NCI-H1048 (cell line): ENCODE measurements at regions not wholly inside any gene's neighbourhood (a gene's known extent, or its start where the extent isn't known, plus 50 kb on each side); places are given as distances from the start of the nearest gene placed in this dataset.

Source experiments
- DNase-seq: peaks from one replicate; lab custom pipeline; 2025; lab: John Stamatoyannopoulos, UW

DNA sequence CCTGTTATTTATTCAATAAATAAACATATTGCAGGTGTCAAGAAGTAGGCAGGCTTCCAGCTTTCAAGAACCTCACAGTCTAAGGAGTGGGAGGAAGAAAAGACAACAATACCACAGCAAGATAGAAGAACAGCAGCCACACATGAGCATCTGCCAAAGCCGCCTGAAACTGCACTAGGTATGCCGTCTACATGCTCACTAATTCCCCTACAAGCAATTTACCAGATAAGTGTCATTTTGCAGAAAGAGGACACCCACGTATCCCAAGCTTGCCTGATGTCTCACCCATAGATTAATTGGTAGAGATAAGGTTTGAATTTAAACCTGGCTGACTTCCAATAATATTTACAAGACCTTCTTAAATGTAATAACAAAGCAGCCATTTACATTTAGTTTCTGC, 439.4 kb upstream of the CPEB2 start:
- DNase-seq = no peak

DNA sequence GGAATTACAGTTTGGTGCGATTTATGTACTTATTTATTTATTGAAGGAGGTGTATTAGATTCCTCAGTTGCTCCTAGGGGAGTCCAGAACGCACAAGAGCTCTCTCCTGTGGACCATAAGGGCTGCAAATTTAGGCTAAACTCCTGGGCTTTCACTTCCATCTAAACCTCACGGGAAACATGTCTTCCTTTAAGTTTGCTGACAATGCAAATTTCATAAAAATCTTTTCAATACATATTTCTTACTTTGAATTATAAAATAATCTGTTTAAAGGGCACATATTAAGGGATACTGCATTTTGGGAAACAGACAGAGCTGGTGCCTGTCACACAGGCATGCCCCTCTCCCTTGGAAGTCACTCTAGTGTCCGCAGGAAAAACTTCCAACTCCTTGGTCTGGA, 438.0 kb upstream of the CPEB2 start:
- no peak for DNase-seq

- DNase-seq = no peak
These were observed 435.8 kb upstream of the CPEB2 start for GRCh38 chr4:14566518-14566917.

DNA sequence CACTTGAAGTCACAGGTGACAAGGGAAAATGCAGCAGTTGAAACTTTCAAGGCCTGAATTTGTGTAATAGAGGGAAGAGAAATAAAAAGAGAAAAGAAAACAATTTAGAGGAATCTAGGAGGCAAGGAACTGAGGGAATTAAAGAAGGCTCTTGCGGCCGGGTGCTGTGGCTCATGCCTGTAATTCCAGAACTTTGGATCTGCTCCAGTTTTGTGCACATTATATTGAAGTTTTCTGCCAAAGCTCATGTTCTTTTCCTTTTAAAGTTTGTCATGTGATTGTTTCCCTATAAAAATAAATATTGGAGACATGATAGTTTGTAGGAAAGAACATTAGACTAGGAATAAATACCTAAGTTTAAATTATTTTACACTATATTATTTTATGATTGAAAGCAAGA, 433.9 kb upstream of the CPEB2 start:
- no peak for DNase-seq

DNA sequence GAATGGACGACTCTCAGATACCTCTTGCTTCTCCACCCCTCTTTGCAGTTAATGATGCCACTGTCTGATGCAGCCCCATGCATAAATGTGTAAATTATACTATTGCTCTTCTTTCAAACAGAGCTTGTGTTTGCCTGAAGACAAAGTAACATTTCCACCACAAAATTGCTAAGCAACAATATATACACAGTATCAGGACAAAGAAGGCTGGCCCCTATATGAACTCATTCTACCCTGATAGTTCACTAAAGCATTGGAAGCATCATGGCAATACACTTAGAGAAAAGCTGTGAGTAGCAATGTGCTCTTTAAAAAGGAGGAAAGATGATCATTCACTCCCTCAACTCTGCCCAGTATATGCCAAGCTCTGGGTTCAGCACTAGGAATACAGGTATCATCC, 427.0 kb upstream of the CPEB2 start:
- DNase-seq = no peak

- no peak for DNase-seq
These were observed 426.4 kb upstream of the CPEB2 start for GRCh38 chr4:14575919-14576318.

GRCh38 chr4:14580061-14580460, 422.2 kb upstream of the CPEB2 start:
- DNase-seq = no peak

DNA sequence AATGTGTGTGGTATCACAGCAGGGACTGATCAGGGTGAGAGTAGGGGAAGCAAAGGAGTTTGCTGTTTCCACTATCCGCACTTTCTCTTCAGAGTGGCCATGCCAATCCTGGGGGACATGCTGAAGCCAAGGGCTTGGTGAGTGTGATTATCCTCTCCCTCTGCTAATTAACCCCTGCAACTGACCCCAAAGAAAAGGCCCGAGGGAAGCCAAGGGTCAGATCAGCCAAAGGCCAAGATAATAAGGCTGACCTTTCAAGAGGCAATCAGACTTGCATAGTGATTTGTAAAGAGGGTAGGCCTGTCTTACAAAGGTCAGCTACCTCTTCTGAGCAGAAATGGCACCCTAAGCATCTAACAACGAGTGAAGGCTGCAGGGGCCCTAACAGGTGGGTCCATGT, 420.5 kb upstream of the CPEB2 start:
- DNase-seq = no peak

DNA sequence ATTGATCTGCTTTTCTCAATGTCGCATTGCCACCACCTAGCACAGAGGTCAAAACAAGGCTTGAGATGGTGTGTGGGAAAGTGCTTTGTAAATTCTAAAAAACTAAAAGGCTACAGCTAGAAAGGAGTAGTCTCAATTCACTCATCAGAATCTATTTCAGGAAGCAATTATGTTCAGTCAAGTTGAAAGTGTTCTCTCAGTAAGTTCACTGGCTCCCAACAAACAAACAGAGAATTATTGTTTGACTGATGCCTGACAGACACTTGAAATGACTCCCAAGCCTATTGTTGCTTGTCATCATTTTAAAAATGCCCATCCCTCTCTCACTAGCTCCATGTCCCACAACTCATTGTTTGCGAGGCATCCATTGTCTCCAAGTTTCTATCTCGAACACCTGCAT, 419.6 kb upstream of the CPEB2 start:
- no peak for DNase-seq

DNA sequence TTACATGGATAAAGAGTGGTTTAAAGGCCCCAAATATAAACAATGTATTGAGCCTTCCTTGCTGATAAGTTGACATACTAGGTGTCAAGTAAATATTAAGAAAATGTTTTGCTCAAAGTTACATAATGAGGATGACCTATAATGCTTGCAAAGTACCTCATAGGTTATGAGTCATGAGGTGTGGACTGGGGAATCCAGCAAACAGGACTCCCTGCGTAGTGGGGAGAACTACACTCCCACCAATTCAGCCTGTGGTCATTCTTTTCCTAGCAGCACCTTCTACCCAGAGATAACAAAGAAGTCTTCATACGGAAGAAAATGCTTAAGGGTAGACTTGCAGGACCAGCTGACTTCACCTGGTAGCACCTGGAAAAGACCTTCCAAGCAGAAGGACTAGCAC, 418.9 kb upstream of the CPEB2 start:
- no peak for DNase-seq

DNA sequence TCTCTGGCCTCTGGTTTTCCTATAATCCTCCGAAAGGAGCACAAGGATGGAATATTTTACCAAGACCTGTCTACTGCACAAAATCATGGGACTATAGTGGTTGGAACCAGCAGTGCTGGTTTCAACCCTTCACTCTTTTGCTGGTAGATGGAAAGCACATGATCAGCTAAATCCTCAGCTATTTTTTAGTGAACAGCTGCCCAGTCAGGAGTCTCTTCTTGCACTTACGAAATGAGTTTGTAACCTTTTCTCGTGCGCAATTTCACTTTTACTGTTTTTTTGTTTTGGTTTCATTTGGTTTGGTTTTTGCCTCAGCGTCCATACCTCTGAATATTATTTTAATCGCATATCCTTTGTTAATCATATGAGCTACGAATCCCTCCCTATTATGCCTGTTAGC, 418.5 kb upstream of the CPEB2 start:
- DNase-seq = no peak

DNA sequence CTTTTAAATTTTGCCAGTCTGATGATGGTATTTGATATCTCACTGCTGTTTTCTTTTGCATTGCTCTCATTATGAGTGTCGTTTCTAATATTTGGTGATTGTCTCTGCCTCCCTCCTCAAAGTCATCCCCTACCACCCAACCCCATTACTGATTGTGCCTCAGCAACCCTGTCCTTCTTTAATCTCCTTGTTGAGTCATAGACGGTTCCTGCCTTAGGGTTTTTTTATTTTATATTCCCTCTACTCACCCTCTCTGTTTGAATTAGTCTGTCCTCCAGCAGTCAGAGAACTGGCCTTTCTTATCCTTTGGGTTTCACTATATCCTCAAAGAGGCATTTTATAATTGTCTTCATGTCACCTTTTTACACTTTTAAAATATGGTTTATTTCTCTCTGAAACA, 409.3 kb upstream of the CPEB2 start:
- no peak for DNase-seq

DNA sequence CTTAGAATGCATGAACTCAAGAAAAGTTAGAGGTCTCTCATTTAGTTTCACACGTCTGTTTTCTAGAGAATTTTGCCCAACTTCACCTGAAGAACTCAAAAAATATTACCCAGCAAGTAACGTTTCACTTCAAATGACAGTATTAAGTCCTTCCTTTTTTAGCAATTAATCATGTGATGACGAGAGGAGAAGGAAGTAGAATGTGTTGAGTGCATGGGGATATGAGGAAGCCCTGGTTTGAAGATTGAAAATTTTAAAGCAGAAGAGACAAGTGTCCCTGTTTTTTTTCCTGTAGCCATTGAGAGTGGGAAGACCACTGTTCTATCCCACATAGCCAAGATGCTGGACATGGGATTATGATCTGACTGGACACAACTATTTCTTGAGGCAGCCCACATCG, 406.3 kb upstream of the CPEB2 start:
- DNase-seq = no peak

GRCh38 chr4:14596437-14596836, 405.8 kb upstream of the CPEB2 start:
- DNase-seq = no peak

- no peak for DNase-seq
These were observed 405.4 kb upstream of the CPEB2 start for GRCh38 chr4:14596904-14597303.

DNA sequence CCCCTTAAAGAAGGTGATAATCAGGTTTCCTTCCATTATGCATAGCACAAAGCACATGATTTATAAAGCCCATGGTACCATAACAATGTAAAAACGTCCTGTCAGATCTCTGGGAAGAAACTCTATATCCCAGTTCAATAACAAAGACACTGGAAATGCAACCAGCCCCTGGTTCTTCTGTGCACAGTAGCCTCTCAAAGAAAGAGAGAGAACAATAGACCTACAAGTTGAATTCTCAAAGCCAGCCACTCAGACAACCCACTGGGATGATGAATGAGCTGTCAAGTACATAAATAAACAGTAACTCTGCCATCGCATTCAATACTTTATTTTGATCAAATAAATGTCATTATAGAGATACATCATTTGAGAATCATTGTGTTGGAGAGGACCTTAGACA, 400.1 kb upstream of the CPEB2 start:
- DNase-seq = no peak

- no peak for DNase-seq
These were observed 395.3 kb upstream of the CPEB2 start for GRCh38 chr4:14607001-14607400.

DNA sequence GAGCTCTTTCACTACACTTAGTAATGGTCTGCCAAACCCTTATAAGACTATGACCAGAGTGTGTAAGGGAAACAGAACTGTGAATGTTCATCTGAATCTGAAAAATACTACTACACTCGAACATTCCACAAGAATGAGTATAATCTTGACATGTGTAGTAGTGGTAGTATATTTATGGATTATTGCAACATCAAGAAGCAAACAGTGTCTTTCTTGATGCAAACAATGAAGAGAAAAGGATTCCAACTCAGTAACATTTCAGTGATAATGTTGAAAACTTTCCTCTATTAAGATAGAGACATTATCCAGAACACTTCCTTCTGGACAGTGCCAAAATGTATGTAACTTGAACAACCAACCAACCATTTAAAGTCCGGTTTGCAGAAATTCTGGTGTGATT, 394.7 kb upstream of the CPEB2 start:
- no peak for DNase-seq

- DNase-seq = no peak
These were observed 393.7 kb upstream of the CPEB2 start for GRCh38 chr4:14608630-14609029.

DNA sequence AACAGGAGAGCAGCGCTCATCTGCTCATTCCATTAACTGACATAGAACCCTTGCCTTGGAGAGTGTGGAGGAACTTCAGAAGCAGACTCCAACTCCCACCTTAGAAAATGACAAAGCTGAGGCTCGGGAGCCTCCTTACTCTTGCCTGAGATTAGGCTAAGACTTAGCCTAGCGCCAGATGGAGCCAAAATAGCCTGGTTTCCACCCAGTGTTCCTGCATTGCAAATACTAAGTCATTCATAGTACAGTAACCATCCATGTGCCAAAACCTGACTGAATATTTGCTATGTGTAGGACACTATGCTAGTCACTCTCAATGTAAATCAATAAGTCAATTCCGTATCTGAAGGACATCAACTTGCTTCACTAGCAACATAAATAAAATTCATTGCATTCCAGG, 387.4 kb upstream of the CPEB2 start:
- DNase-seq = no peak

- no peak for DNase-seq
These were observed 386.6 kb upstream of the CPEB2 start for GRCh38 chr4:14615671-14616070.

DNA sequence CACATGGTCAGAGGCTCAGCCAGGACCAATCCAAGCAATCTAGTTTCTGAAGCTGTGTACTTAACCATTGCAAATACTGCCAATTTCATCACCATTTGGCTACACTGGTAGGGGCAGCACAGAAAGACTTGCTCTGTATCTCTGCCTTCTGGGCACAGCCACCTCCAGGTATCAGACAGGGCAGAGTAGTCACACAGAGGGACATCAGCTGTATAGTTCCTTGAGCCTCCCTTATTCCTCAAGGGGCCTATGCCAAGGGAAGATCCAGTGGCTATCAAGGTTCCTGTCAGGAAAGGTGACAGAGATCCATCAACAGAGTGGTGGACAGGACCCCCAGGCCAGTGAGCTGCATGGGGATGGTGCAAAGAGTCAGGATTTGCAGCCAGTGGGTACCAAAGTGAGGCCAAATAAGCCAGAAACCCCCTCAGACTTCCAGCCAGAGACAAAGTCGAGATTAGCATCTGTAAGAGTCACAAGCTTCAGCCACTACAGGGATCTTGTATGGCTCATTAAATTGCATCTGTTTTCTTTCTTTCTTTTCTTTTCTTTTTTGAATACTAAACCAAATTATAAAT, 381.6 kb upstream of the CPEB2 start:
- no peak for DNase-seq

GRCh38 chr4:14621731-14622463, 380.4 kb upstream of the CPEB2 start:
- DNase-seq = no peak

GRCh38 chr4:14627038-14627437, 375.2 kb upstream of the CPEB2 start:
- no peak for DNase-seq
